Activated gamma-delta T cell treated with anti-CD3 and anti-CD28 coated beads, Interleukin-2, amount 50 U/mL, for 16 hours (primary cell): ENCODE measurements at regions not wholly inside any gene's neighbourhood (a gene's known extent, or its start where the extent isn't known, plus 50 kb on each side); places are given as distances from the start of the nearest gene placed in this dataset.

Experiments used
- DNase-seq: peaks from one replicate; pipeline ENCODE4 v3.0.0-alpha.2; 2020; ENCODE audit warnings: low read depth

- DNase-seq = no peak
Observed at GRCh38 chr3:30222441-30222840, 384.0 kb upstream of the TGFBR2 start.

GRCh38 chr3:30225021-30225420 is 381.4 kb upstream of the TGFBR2 start:
- DNase-seq = no peak

GRCh38 chr3:30226601-30227151 is 379.7 kb upstream of the TGFBR2 start:
- no peak for DNase-seq

- no peak for DNase-seq
Observed at GRCh38 chr3:30227571-30228301, 378.7 kb upstream of the TGFBR2 start.

- DNase-seq = no peak
Observed at GRCh38 chr3:30228302-30228631, 378.1 kb upstream of the TGFBR2 start.

GRCh38 chr3:30231277-30232141 is 374.9 kb upstream of the TGFBR2 start:
- DNase-seq = no peak

GRCh38 chr3:30232142-30232541 is 374.3 kb upstream of the TGFBR2 start:
- DNase-seq = no peak

- no peak for DNase-seq
Observed at GRCh38 chr3:30233913-30234646, 372.3 kb upstream of the TGFBR2 start.

- no peak for DNase-seq
Observed at GRCh38 chr3:30236011-30236410, 370.4 kb upstream of the TGFBR2 start.

- no peak for DNase-seq
Observed at GRCh38 chr3:30241721-30242120, 364.7 kb upstream of the TGFBR2 start.

- DNase-seq = no peak
Observed at GRCh38 chr3:30245858-30246622, 360.4 kb upstream of the TGFBR2 start.

GRCh38 chr3:30248423-30248822 is 358.0 kb upstream of the TGFBR2 start:
- no peak for DNase-seq

- DNase-seq = no peak
Observed at GRCh38 chr3:30252474-30252873, 353.9 kb upstream of the TGFBR2 start.

- DNase-seq = no peak
Observed at GRCh38 chr3:30253832-30254231, 352.6 kb upstream of the TGFBR2 start.

- DNase-seq = no peak
Observed at GRCh38 chr3:30256474-30256873, 349.9 kb upstream of the TGFBR2 start.

GRCh38 chr3:30258426-30259392 is 347.7 kb upstream of the TGFBR2 start:
- no peak for DNase-seq

GRCh38 chr3:30259730-30260129 is 346.7 kb upstream of the TGFBR2 start:
- DNase-seq = no peak

- DNase-seq = no peak
Observed at GRCh38 chr3:30260762-30261161, 345.6 kb upstream of the TGFBR2 start.

GRCh38 chr3:30263238-30263924 is 343.0 kb upstream of the TGFBR2 start:
- no peak for DNase-seq

- DNase-seq = no peak
Observed at GRCh38 chr3:30263925-30264313, 342.5 kb upstream of the TGFBR2 start.
